H9 (cell line): ENCODE measurements at regions not wholly inside any gene's neighbourhood (a gene's known extent, or its start where the extent isn't known, plus 50 kb on each side); places are given as distances from the start of the nearest gene placed in this dataset.

Experiments used
- DNase-seq: peaks from one replicate; pipeline ENCODE4 v3.0.0-alpha.2; 2017
- H2AFZ ChIP-seq: one replicate; pipeline ENCODE4 v1.6.1; 2013; ENCODE audit warnings: mild to moderate bottlenecking, low read length, control low read depth, moderate library complexity
- H2AK5ac ChIP-seq: 2 replicates; pipeline ENCODE4 v1.6.1; 2013; ENCODE audit warnings: low read length, control low read depth, mixed read lengths; ENCODE audit not compliant: insufficient read length
- H2BK120ac ChIP-seq: one replicate; pipeline ENCODE4 v1.6.1; 2013; ENCODE audit warnings: low read depth, mild to moderate bottlenecking, low read length, control low read depth, inconsistent platforms; ENCODE audit not compliant: poor library complexity, severe bottlenecking
- H2BK12ac ChIP-seq: 2 replicates; pipeline ENCODE4 v1.6.1; 2013; ENCODE audit warnings: low read length, control low read depth, mixed read lengths, low read depth; ENCODE audit not compliant: insufficient read length
- H2BK15ac ChIP-seq: 2 replicates; pipeline ENCODE4 v1.6.1; 2013; ENCODE audit warnings: low read depth, low read length, control low read depth
- H2BK20ac ChIP-seq: one replicate; pipeline ENCODE4 v1.6.1; 2013; ENCODE audit warnings: low read depth, mild to moderate bottlenecking, low read length, control low read depth, inconsistent platforms; ENCODE audit not compliant: poor library complexity, severe bottlenecking
- H2BK5ac ChIP-seq: 2 replicates; pipeline ENCODE4 v1.6.1; 2013; ENCODE audit warnings: low read length, control low read depth, mixed read lengths; ENCODE audit not compliant: insufficient read length
- H3K14ac ChIP-seq: 2 replicates; pipeline ENCODE4 v1.6.1; 2013; ENCODE audit warnings: low read length, control low read depth; ENCODE audit not compliant: insufficient read depth
- H3K18ac ChIP-seq: 2 replicates; pipeline ENCODE4 v1.6.1; 2013; ENCODE audit warnings: low read depth, mild to moderate bottlenecking, mixed read lengths, low read length, control low read depth; ENCODE audit not compliant: insufficient read length
- H3K23ac ChIP-seq: 2 replicates; pipeline ENCODE4 v1.6.1; 2013; ENCODE audit warnings: low read length, control low read depth, mixed read lengths, low read depth; ENCODE audit not compliant: insufficient read length
- H3K23me2 ChIP-seq: 2 replicates; pipeline ENCODE4 v1.6.1; 2013; ENCODE audit warnings: low read depth, mild to moderate bottlenecking, mixed read lengths, low read length, control low read depth; ENCODE audit not compliant: insufficient read length, poor library complexity, severe bottlenecking
- H3K27ac ChIP-seq: 2 replicates; pipeline ENCODE4 v1.5.1; 2013; ENCODE audit warnings: low read length, control low read depth, mixed read lengths, low read depth; ENCODE audit not compliant: insufficient read length
- H3K27me3 ChIP-seq: 2 replicates; pipeline ENCODE4 v1.6.1; 2013; ENCODE audit warnings: low read length, control low read depth, inconsistent platforms; ENCODE audit not compliant: insufficient read depth
- H3K4ac ChIP-seq: 2 replicates; pipeline ENCODE4 v1.6.1; 2013; ENCODE audit warnings: low read depth, mild to moderate bottlenecking, control low read depth, inconsistent platforms, low read length, moderate library complexity
- H3K4me1 ChIP-seq: 2 replicates; pipeline ENCODE4 v1.6.1; 2013; ENCODE audit warnings: low read length, control low read depth, inconsistent platforms; ENCODE audit not compliant: insufficient read depth
- H3K4me2 ChIP-seq: 2 replicates; pipeline ENCODE4 v1.6.1; 2013; ENCODE audit warnings: low read length, control low read depth, mixed read lengths; ENCODE audit not compliant: insufficient read length, insufficient read depth
- H3K56ac ChIP-seq: 2 replicates; pipeline ENCODE4 v1.6.1; 2013; ENCODE audit warnings: low read depth, mild to moderate bottlenecking, mixed read lengths, low read length, control low read depth; ENCODE audit not compliant: insufficient read length
- H3K79me1 ChIP-seq: 2 replicates; pipeline ENCODE4 v1.6.1; 2013; ENCODE audit warnings: low read depth, mild to moderate bottlenecking, moderate library complexity, low read length, control low read depth, inconsistent platforms; ENCODE audit not compliant: insufficient read depth, poor library complexity, severe bottlenecking
- H3K79me2 ChIP-seq: 2 replicates; pipeline ENCODE4 v1.6.1; 2013; ENCODE audit warnings: low read length, control low read depth, inconsistent platforms; ENCODE audit not compliant: insufficient read depth
- H3K9ac ChIP-seq: 2 replicates; pipeline ENCODE4 v1.6.1; 2013; ENCODE audit warnings: low read length, control low read depth, mixed read lengths; ENCODE audit not compliant: insufficient read length; ENCODE audit errors: extremely low read depth
- H3K9me3 ChIP-seq: one replicate; pipeline ENCODE4 v1.6.1; 2013; ENCODE audit warnings: low read depth, low read length, inconsistent platforms; ENCODE audit not compliant: control insufficient read depth
- H3T11ph ChIP-seq: one replicate; pipeline ENCODE4 v1.6.1; 2013; ENCODE audit warnings: mild to moderate bottlenecking, low read length, control low read depth, inconsistent platforms
- H4K20me1 ChIP-seq: one replicate; pipeline ENCODE4 v1.6.1; 2013; ENCODE audit not compliant: control insufficient read depth, insufficient read length, insufficient read depth
- H4K5ac ChIP-seq: 2 replicates; pipeline ENCODE4 v1.6.1; 2013; ENCODE audit warnings: low read depth, mild to moderate bottlenecking, mixed read lengths, low read length, control low read depth; ENCODE audit not compliant: insufficient read length
- H4K8ac ChIP-seq: replicated peaks from 2 replicates; pipeline ENCODE4 v1.6.1; 2013; ENCODE audit warnings: low read length, control low read depth, mixed read lengths, low read depth; ENCODE audit not compliant: insufficient read length
- H4K91ac ChIP-seq: 2 replicates; pipeline ENCODE4 v1.6.1; 2013; ENCODE audit warnings: low read depth, mild to moderate bottlenecking, moderate library complexity, mixed read lengths, low read length, control low read depth; ENCODE audit not compliant: insufficient read length
- H3K27ac Mint-ChIP-seq, 3 experiments: 2 replicates in 2 of 3; 3 replicates in 1 of 3; pipeline ENCODE4 v1.8.0; 2020 to 2021; ENCODE audit warnings: mixed read lengths in 3 of 3, mild to moderate bottlenecking in 1 of 3, moderate library complexity in 1 of 3
- H3K27me3 Mint-ChIP-seq: 2 replicates; pipeline ENCODE4 v1.8.0; 2021; ENCODE audit warnings: low read depth, mild to moderate bottlenecking, moderate library complexity, mixed read lengths
- H3K36me3 Mint-ChIP-seq, 3 experiments: 2 replicates in 2 of 3; 3 replicates in 1 of 3; pipeline ENCODE4 v1.8.0; 2020 to 2021; ENCODE audit warnings: low read depth in 3 of 3, mixed read lengths in 3 of 3; ENCODE audit not compliant: insufficient read depth in 1 of 3
- H3K4me1 Mint-ChIP-seq, 2 experiments: 2 replicates each; pipeline ENCODE4 v1.8.0; 2020; ENCODE audit warnings: mixed read lengths in 2 of 2
- H3K4me3 Mint-ChIP-seq, 2 experiments: 2 replicates in 1 of 2; 3 replicates in 1 of 2; pipeline ENCODE4 v1.8.0; 2020 to 2021; ENCODE audit warnings: mild to moderate bottlenecking in 2 of 2, mixed read lengths in 2 of 2, moderate library complexity in 1 of 2
- H3K9me3 Mint-ChIP-seq, 2 experiments: 2 replicates in 1 of 2; 3 replicates in 1 of 2; pipeline ENCODE4 v1.8.0; 2020; ENCODE audit warnings: mild to moderate bottlenecking in 2 of 2, mixed read lengths in 2 of 2, moderate library complexity in 1 of 2
- WGBS: extraction: QIAGEN DNeasy Blood & Tissue Kit; methylation state at CpG from one replicate; pipeline ENCODE4 v1.1.7; 2013; ENCODE audit warnings: missing lambda C conversion rate, low lambda C conversion rate, mixed read lengths; ENCODE audit not compliant: insufficient read length; ENCODE audit errors: extremely low coverage; 5-methylcytosine and 5-hydroxymethylcytosine counted together
- TF ChIP-seq, protein P1 (sequence below): fragments of 200-600 bp; sonication (generic); conservative IDR thresholded peaks from 3 replicates; pipeline ENCODE4 v1.8.0; 2021; ENCODE audit warnings: antibody characterized with exemption, mild to moderate bottlenecking

DNA sequence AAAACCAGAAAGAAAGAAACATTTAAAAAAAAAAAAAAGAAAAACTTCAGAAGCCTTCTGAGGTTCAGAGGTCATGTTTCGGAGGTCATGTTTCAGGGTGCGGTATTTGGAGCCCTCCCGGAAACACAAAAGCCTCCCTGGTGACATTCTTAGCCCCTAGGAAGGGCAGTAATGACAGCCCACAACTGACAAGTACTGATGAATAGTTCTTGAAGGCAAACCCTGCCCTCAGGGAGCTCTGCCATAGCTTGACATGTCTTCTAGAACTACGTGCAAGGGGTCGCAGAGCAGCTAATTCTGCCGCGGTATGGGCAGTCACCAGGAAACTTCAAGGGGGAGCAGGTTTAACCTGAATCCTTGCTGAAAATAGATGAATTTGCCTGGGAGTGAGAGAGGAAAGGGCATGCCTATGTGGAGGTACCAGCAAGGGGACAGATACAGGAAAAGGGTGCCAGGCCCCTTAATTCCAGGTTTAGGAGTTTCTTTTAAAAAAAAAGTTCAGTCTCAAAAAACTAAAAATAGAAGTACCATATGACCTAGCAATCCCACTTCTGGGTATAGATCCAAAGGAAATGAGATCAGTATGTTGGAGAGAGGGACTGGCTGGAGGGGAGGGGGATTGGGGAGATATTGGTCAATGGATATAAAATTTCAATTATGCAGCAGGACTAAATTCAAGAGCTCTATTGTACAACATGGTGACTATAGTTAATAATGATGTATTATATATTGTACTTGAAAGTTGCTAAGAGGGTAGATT is 98.4 kb downstream of the C9orf152 start:
- no peaks in the 10 kb centered on the region for H3K27me3 Mint-ChIP-seq
- H3K4me3 Mint-ChIP-seq: no peak overlapping the region
- WGBS: no CpG with 5 or more reads among the region's 7 CpGs
- Histone ChIP-seq H2AK5ac (no peak overlapping the region), H4K5ac (no peak overlapping the region), H2BK12ac (peak overlapping the region; percentile 76), H3T11ph (no peak overlapping the region), H3K56ac (no peak overlapping the region), H3K4me2 (no peak overlapping the region), H2BK20ac (no peak overlapping the region), H3K79me2 (no peaks in the 10 kb centered on the region; the same call in 1 of the 2 replicates), H3K23ac (no peak overlapping the region), H3K27me3 (no peaks in the 10 kb centered on the region), H3K23me2 (no peaks in the 10 kb centered on the region), H2BK120ac (no peak overlapping the region), H3K79me1 (no peaks in the 10 kb centered on the region), H3K4me1 (peaks cover 11% of the 10 kb centered on the region), H4K91ac (no peak overlapping the region), H2BK5ac (no peak overlapping the region), H3K27ac (no peak overlapping the region), H2BK15ac (no peak overlapping the region), H3K18ac (no peak overlapping the region), H4K8ac (no peak overlapping the region), H3K9me3 (no peaks in the 10 kb centered on the region), H3K9ac (no peak overlapping the region), H3K4ac (no peak overlapping the region), H3K14ac (no peak overlapping the region), H2AFZ (no peak overlapping the region), H4K20me1 (no peaks in the 10 kb centered on the region)
- TF ChIP-seq, protein P1, sequence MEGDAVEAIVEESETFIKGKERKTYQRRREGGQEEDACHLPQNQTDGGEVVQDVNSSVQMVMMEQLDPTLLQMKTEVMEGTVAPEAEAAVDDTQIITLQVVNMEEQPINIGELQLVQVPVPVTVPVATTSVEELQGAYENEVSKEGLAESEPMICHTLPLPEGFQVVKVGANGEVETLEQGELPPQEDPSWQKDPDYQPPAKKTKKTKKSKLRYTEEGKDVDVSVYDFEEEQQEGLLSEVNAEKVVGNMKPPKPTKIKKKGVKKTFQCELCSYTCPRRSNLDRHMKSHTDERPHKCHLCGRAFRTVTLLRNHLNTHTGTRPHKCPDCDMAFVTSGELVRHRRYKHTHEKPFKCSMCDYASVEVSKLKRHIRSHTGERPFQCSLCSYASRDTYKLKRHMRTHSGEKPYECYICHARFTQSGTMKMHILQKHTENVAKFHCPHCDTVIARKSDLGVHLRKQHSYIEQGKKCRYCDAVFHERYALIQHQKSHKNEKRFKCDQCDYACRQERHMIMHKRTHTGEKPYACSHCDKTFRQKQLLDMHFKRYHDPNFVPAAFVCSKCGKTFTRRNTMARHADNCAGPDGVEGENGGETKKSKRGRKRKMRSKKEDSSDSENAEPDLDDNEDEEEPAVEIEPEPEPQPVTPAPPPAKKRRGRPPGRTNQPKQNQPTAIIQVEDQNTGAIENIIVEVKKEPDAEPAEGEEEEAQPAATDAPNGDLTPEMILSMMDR: no peak
- no peaks in the 10 kb centered on the region for H3K9me3 Mint-ChIP-seq
- peaks cover 31 to 41% of the 10 kb centered on the region in 2 experiments for H3K4me1 Mint-ChIP-seq
- H3K36me3 Mint-ChIP-seq: no peaks in the 10 kb centered on the region; a peak in 1 of 7 replicates
- no peak for DNase-seq
- H3K27ac Mint-ChIP-seq: peak overlapping the region in 1 of 3 experiments; percentile 90; a peak in 2 of 7 replicates
